ENCODE measurements at regions not wholly inside any gene's neighbourhood (a gene's known extent, or its start where the extent isn't known, plus 50 kb on each side); places are given as distances from the start of the nearest gene placed in this dataset.
A peak's percentile ranks its signal among the peaks of the same experiment; 100 is the strongest.

DNA sequence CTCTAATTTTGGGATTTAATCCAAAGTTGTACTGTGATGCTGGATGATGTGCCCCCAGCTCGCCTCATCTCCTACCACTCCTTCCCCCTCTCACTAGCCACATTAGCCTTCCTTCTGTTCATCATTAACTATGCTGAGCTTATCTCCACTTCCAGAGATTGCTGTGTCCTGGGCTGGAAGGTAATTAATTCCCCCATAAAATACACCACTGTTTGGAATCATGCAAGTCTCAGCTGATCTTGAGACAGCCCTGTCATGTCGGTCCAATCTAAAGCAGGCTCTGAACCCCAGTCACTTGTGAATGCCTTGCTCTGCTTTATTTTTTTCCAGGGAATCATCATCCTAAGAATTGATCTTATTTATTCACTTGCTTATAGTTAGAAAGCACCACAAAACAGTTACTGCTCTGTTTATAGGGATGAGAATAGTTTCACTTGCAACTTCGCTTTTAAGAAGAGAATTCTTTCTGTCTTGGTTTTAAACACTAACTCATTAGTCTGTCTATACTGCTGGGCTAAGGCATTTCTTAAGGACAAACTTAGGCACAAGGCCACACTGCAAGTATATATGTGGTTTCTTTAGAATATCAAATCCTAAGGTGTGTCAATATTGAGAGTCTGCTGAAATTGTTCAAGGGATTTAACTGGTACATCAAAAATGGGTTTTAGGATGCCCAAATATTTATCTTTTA is 341.1 kb upstream of the SEMA3A start:
- TF ChIP-seq, protein P1, sequence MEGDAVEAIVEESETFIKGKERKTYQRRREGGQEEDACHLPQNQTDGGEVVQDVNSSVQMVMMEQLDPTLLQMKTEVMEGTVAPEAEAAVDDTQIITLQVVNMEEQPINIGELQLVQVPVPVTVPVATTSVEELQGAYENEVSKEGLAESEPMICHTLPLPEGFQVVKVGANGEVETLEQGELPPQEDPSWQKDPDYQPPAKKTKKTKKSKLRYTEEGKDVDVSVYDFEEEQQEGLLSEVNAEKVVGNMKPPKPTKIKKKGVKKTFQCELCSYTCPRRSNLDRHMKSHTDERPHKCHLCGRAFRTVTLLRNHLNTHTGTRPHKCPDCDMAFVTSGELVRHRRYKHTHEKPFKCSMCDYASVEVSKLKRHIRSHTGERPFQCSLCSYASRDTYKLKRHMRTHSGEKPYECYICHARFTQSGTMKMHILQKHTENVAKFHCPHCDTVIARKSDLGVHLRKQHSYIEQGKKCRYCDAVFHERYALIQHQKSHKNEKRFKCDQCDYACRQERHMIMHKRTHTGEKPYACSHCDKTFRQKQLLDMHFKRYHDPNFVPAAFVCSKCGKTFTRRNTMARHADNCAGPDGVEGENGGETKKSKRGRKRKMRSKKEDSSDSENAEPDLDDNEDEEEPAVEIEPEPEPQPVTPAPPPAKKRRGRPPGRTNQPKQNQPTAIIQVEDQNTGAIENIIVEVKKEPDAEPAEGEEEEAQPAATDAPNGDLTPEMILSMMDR (conservative IDR thresholded peaks at IDR 0.05), result no peak
- H3K27ac ChIP-seq, result peak overlapping the region; percentile 57

DNA sequence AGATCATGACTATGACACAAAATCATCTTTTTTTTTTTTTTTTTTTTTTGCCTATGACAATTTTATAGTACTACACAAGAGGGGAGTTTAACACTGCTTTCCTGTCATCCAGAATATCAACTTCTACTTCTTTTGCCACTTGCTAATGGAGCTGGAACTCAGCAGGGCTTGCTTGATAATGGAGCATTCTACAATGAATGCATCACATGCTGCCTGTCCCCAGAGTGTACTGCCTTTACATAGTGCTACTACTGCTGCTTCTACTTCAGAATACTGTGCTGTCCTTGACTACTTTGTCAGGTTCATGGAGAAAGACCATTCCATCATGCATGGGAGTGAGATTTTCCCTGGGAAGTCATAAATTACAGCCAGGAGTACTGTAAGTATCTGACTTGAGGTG is 338.6 kb upstream of the SEMA3A start:
- TF ChIP-seq, protein P1 (conservative IDR thresholded peaks at IDR 0.05), result no peak
- no peak overlapping the region for H3K27ac ChIP-seq

DNA sequence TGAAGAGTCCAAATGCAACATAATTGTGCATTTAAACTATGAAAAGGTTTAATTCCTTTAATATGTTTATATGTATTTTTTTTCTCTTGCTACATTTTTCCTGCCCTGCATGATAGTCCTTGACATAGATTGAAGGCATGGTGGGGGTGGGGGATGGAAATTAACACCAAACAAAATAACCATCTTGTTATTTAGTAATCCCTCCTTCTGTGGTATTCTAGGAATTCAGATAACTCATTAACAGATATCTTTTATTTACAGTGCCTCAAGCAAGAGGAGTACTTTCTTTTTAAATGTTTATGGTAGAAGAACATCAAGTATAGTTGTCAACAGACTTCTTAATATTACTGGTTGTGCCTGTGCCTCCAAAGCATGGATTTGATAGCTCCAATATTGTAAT is 337.6 kb upstream of the SEMA3A start:
- TF ChIP-seq, protein P1 (conservative IDR thresholded peaks at IDR 0.05), result no peak
- no peak overlapping the region for H3K27ac ChIP-seq

- H3K27ac ChIP-seq, result peak overlapping the region; percentile 50
- TF ChIP-seq, protein P1 (conservative IDR thresholded peaks at IDR 0.05), result no peak
Measured at GRCh38 chr7:84529480-84530205, 335.1 kb upstream of the SEMA3A start.

DNA sequence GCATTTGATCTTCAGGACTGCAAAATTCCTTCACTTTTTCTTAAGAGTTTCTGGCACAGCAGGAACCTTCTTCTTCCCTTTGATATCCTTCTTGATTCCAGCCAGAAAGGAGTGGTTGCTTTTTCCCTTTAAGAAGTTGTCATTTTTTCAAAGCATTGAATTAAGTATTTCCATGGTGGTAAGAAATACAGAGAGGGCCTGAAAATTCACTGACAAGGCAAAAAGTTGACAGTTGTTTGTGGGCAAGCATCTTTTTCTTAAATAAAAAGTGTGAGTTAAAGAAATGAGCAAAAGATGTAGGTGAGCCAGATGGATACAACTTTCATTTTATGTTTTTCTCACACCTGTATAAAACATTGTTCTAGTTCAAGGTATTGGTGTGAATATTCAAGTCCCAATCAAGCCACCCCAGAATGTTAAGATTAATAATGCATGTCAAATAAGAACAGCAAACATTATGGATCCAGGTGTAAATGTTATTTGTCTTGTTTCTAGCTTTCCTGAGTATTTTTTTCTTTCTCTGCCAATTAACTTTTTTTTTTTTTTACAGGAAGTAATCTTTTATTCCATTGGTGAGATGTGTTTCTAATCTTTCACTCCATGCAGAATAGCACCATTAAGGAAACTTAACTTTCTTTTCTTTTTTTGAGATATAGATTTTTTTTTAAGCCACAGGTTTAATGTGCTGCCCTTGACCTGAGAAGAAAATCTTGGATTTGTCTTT is 334.3 kb upstream of the SEMA3A start:
- TF ChIP-seq, protein P1 (conservative IDR thresholded peaks at IDR 0.05), result no peak
- peak overlapping the region; percentile 50 for H3K27ac ChIP-seq

GRCh38 chr7:84524714-84525694 is 330.4 kb upstream of the SEMA3A start:
- TF ChIP-seq, protein P1 (conservative IDR thresholded peaks at IDR 0.05), result no peak
- H3K27ac ChIP-seq, result no peak overlapping the region
